H1 (cell line): ENCODE measurements at regions not wholly inside any gene's neighbourhood (a gene's known extent, or its start where the extent isn't known, plus 50 kb on each side); places are given as distances from the start of the nearest gene placed in this dataset.

Source experiments
- KDM4A ChIP-seq: IDR thresholded peaks from one replicate; pipeline ENCODE4 v1.7.1; 2012; ENCODE audit warnings: low read depth, mild to moderate bottlenecking, moderate library complexity, low read length, inconsistent platforms; ENCODE audit not compliant: severe bottlenecking
- SIN3A ChIP-seq, 2 experiments: IDR thresholded peaks in 1 of 2; conservative IDR thresholded peaks in 1 of 2; 2 replicates each; pipeline ENCODE4 v1.6.1; 2011 to 2012; ENCODE audit warnings: low read length in 2 of 2, improper control_type of control experiment in 1 of 2, low read depth in 1 of 2, mild to moderate bottlenecking in 1 of 2

- TF ChIP-seq KDM4A (no peak), SIN3A (conservative IDR thresholded peaks at IDR 0.05 in 1 of 2, IDR thresholded peaks at IDR 0.05 in 1 of 2; ENCODE audit: low read depth in 1 of 2, low read length in 2 of 2) (no peak)
These were observed 575.2 kb downstream of the DACH1 start (continued) for GRCh38 chr13:71291842-71292146.
